ENCODE measurements at regions not wholly inside any gene's neighbourhood (a gene's known extent, or its start where the extent isn't known, plus 50 kb on each side); places are given as distances from the start of the nearest gene placed in this dataset.
"Not testable (repeated sequence)": the region's sequence is repeated elsewhere in the genome, so short reads cannot be mapped to it uniquely, and the experiment has no call there.

DNA sequence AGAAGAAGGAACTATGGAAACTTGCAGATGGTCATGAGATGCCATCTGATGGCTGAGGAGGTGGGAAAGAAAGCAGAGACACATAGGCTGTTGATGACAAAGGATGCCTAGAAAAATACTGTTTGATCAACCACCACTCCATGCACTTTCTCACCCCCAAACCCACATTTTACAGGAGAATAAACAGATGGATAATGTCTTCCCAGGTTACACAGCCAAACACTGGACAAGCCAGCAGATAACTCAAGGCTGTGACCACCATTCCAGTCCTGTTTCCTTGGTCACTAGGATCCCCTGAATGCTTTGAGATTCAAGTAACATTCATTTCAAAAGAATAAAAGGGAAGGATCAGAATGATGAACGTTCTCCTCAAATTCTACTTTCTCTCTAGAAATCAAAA lies 733.0 kb upstream of the SOX11 start:
- no peak for DNase-seq

DNA sequence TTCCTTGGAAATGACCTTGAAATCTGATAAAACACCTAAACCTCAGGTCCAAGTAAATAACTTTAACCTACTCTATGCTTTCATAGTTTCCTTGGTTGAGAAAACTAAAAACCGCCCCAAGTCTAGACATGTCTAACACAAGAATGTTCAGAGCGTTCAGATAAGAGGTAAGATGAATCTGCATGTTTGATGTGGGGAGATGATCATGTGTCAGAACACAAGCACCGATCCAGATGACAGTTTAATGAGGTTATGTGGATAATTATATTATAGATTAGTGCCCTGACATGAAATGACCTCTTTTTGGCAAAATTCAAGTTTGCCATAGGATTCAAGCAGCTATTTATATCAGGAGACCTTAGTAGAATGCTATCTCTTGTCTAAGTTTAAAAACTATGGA lies 729.8 kb upstream of the SOX11 start:
- no peak for DNase-seq

DNA sequence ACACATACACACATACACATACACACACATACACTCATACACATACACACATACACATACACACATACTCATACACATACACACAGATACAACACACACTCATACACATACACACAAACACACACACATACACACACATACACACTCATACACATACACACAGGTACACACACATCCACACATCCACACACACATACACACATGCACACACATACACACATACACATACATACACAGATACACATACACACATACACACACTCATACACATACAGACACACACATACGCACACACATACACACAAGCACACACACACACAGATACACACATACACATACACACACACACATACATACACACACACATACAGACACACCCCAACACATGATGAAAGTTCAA lies 729.1 kb upstream of the SOX11 start:
- no peak for DNase-seq

DNA sequence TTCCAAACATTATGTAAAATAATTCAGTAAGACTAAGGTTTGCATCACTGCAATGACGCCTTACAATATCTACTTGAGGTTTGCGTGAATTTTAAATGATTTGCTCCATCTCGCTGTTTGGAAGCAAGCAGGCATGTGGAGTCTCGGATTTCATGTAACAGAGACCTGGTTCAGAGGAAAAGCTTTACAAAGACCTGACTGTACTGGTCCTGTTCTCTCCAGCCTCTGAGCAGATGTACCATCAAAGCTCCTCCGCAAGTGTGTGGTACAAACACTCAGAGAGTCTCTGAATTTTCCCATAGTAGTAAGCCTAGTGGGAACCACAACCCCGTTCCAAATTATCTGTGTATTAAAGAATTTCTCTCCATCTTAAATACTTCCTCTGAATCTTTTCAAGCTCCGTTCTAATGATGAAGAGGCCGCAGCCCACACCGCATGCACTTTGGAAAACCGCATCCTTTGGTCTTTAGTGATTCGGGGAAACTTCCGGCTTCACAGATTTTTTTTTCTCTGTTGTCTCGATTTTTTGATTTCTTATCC lies 728.1 kb upstream of the SOX11 start:
- no peak for DNase-seq

DNA sequence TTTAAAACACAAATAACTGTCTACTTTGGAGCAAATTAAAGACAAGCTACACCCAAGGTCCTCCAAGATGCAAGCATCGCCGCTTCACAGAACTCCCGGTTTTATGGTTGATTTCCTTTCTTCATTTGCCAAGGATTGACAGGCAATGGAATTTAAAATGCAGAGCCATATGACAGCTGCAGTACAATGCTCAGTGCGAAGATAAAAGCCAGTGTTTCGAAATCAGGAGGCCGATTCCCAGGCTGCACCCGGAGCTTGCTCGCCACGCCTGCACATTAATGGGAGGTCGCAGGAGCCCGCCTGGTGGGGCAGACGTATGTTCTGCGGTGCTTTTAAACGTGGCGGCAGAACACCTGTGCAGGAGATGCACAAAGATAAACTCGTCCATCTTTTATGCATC lies 727.6 kb upstream of the SOX11 start:
- no peak for DNase-seq

DNA sequence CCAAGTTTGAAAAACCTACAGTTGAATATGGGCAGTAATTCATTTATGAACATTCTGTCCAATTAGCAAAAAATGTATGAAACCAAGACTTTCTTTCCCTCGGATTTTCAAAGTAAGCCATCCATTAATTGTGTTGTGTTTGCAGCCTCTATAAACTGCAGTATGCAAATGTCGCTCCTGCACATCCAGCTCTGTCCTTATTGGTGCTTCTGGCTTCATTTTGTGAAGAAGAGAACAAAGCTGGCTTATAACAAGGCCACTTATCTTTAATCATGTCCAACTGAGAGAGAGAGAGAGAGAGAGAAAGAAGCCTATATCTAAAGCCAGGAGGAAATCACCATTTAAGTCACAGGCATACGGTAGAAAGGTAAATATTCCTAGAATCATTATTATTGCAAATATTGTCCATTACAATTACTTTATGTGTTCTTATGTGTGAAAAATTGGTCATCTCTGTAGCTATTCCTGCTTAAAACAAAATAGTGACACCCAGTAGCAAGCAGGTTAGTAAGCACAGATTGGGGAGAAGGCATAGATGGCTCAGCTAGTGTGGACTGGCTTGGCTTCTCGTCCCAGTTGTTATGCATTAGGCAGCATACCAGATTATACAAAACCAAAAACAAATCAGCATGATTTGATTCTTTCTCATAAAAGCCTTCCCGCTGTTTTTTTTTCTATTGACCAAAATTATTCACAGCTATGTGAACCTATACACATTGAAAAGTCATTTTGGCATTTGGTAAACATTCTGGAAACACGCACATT lies 726.4 kb upstream of the SOX11 start:
- DNase-seq = no peak

DNA sequence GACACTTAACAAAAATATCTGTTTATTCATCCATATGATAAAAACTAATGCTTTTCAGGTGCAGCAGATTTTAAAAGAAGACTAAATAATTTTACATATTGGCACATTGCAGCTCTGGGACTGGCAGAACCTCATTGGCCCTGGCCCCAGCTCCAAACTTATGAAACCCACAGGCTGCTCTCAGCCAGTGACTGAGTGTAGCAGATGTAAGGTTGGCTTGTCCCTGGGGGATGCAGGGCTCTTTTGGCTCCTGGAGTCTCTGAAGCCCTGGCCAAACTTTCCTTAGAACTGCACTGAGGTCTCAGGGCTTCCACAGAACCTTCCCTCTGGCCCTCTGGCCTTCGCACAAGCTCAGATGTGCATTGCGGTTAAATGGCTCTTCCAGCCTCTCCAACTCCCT lies 725.0 kb upstream of the SOX11 start:
- no peak for DNase-seq

DNA sequence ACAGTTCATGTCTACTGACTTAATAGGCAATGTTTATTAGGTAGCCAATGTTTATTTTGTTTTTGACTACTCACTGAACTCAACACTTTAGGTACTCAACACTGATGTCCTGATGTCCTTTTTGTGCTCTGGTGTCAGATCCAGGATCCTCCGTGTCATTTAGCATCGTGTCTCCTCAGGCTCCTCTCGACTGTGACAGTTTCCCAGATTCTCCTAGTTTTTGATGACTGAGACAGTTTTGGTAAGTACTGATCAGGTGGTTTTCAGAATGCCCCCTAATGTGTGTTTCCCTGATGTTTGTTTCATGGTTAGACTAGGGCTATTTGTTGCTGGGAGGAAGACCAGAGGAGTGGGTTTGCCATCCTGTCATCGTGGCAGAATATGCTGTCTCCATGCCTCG lies 719.7 kb upstream of the SOX11 start:
- no peak for DNase-seq

DNA sequence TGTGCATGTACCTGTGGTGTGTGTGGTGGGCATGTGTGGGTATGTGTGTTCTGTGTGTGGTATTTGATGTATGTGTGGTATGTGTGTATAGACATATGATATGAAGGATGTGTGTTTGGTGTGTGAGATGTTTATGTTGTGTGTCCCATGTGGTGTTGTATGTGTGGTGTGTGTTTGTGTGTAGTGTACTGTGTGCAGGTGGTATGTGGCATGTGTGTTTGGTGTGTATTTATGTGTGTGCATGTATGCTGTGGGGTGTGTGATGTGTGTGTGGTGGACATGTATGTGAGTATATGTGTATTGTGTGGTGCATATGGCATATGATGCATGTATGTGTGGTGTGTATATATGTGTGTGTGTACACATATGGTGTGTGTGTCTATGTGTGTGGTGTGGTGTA lies 718.8 kb upstream of the SOX11 start:
- DNase-seq = no peak

DNA sequence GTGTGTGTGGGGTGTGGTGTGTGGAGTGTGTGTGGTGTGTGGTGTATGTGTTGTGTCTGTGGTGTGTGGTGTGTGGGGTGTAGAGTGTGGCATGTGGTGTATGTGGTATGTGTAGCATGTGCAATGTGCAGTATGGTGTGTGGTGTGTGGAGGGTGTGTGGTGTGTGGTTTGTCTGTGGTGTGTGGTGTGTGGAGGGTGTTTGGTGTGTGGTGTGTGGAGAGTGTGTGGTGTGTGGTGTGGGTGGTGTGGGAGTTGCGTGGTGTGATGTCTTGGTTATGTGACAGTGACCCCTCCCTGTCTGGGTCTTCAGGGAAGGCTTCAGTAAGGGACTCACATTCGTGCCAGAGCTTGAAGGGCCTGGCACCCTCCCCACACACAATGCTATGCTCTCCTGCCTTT lies 718.2 kb upstream of the SOX11 start:
- no peak for DNase-seq

DNA sequence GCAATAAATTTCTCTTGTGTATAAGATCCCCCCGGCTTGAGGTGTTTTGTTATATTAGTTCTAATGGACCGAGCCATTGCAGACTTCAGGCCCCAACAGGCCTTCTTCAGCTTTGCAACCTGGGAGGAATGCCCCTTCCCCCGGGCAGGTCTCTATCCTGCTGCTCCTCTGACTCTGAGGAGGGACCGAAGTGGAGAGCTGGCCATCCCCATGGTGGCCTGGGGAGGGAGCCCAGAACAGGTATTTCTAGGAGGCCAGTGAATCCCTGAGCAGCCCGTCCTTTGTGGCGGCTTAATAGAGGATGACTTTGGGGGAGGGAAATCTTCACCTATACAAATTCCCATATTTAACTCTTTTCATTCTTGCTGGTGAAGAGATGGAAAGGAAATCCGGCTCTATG lies 715.8 kb upstream of the SOX11 start:
- DNase-seq = no peak

DNA sequence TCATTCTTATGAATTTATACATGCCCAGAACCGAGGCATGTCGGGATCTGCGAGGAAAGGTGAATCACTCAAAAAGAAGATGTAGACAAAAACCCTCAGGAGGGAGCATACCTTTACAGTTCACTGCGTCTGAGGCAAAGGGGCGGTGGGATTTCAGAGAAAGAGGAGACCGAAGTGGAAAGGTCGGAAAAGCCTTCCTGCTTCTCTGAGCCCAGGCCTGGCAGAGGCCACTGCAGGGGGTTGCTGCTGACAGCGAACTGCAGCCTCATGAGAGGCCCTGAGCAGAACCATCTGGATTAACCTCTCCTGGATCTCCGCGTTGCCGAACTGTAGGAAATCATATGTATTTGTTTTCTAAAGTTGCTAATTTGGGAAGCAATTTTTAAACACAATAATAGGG lies 713.1 kb upstream of the SOX11 start:
- no peak for DNase-seq

DNA sequence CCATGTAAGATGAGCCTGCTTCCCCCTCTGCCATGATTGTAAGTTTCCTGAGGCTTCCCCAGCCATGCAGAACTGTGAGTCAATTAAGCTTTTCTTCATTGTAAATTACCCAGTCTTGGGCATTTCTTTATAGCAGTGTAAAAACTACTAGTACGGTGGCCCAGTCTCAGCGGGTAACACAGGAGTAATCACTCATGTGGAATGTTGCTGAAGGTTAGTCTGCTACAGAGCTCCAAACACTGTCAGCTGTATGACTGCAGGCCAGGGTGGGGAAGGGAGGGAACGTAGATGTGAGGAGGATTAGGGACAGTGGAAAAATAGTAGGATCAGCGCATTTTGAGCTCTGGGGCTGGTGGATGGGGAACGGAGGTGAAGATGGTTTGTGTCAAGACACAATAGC lies 711.2 kb upstream of the SOX11 start:
- no peak for DNase-seq

DNA sequence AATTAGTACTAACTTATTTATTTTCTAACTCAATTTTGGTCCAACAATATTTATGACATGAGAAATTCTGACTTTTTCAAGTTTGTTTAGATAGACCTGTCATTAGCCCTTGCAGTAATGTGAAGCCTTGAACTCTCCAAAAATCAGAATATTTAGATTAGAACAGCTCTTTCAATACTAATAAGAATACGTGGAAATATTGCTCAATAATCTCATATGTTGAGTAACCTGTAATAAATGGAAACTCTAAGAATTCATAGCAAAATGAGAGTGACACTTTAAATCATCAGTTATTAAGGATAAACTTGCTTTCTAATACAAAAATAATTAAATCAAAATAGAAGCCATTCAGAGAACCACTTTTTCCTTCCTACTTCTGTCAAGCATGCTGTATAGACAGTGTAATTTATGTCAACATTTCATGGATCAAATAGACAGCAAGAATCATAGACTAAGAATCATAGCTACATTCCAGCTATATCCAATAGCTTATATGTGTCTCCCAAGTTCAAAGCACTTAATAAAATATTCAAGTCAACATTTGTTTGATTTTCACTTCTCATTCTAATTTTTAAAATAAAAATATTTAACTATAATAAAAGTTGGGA lies 710.3 kb upstream of the SOX11 start:
- no peak for DNase-seq

DNA sequence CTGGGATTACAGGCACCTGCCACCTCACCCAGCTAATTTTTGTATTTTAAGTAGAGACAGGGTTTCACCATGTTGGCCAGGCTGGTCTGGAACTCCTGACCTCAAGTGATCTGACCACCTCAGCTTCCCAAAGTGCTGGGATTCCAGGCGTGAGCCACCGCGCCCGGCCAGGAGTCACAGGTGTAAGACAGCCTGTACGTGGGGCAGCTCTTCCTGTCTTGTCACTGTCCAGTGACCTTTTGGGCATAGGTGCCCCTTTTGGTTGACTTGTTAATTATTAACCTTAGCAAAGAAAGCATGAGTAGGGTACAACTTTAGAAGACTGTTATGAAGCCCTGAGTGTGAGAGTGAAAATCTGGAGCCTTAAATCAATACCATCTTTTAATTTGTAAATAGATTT lies 703.7 kb upstream of the SOX11 start:
- not testable (repeated sequence) for DNase-seq

DNA sequence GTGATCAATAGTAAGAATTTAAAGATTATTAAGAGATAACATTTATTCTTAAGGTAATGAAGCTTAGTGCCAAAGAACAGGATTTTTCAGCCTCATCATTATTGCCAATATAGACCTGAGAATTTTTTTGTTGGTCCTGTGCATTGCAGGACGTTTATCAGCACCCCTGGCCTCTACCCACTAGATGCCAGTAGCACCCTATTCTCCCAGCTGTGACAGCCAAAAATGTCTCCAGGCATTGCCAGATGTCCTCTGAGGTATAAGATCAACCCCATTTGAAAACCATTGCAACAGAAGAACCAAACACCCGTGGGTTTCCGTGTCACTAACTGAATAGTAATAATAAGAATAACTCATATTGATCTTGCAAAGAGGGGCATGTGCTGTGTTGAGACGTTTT lies 700.0 kb upstream of the SOX11 start:
- DNase-seq = no peak

DNA sequence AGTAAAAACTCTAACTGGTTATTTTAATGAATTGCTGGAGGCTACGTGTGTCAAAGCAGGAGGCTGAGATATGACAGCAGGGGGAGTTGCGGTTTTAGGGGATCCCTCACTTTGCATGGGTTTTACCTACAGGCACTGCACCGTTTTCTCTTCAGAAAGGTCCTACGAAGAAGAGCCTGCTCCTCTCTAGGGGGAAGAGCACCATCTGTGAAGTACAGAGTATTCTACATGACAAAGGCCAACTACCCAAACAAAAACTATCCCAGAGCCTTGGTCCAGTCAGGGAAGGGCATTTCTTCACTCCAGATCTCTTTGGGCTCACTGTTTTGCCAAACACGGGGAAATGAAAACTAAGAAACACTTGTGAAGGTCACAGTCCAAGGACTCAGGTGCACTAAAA lies 696.7 kb upstream of the SOX11 start:
- DNase-seq = no peak

DNA sequence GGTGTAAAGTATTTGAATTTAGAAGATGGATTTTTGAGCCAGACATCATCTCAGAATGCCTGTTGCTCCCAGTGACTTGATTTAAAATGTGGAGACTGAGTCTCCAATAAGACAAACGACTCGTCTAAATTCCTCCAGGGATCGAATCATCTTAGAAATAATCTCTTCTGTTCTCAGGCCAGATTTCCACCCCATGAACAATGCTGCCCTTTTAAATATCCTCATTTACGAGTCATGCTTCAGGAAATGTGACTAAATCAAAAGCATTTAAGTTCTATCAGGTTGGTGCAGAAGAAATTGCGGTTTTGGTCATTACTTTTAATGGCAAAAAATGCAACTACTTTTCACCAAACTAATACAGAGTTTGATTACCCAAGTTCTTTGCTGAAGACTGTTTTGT lies 684.6 kb upstream of the SOX11 start:
- DNase-seq = no peak

DNA sequence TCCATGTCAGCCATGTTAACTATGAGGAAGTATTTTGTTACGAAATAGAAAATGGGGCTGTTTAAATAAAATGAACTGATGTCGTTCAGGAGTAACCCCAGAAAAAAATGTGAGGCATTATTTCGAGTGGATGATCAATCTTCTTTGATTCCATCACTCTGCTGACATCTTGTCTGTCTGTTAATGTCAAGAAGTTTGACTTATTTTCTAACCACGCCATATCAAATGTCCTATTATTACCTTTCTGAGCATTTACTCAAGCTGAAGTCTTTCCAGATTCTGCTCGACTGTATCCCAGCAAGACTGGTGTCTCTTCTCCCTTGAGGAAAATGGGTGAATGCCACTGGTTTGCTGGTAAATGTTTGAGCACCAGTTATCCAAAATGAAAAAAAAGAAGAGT lies 672.9 kb upstream of the SOX11 start:
- no peak for DNase-seq

DNA sequence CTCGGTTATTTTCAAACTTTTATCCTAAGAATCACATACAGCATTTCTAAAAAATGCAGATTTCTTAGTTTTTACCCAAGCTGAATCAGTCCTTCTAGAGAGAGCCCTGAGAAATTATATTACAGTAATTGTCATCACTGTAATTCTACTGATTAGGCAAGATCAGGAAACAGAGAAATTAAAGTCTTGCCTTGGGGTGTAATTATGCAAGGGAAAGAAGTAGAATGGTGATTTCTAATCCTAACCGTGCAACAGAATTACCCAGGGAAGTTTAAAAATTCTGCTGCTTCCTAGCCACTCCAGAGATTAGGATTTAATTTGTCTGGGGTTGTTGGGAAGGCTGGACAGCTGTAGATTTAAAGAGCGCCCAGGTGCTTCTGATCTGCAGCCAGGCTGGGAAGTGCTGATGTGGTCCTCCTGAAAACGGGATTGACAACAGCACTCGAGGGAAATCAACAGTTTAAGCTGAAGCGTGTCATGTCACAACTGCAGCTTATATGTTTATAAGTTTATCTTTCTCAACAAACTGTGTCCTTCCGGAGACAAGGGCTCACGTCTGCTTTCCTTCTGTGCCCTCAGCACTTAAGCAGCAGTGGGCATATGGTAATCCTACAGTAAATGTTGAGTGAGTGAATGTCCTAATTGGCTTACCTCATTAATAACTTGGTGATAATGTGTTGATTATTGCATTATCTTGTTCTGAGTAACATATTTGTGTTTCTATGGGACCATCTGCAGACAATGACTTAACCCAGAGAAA lies 671.9 kb upstream of the SOX11 start:
- DNase-seq = no peak

DNA sequence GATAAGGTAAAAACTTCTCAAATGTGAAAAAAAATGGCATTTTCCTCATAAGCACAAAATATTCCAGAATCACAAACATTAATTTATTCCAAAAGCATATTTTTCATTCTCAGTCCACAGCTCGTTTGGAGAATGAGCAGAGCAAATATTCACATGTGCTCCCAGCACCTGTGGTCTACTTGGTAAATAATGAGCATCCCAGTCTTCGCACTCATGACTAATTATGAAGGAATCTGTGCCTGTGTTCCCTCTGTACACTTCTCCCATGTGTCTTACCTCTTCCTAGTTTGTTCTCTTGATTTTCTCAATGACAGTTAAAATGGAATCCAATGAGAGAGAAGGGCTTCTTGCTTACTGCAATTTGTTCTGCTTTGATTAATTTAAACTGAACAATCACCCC lies 671.0 kb upstream of the SOX11 start:
- no peak for DNase-seq

DNA sequence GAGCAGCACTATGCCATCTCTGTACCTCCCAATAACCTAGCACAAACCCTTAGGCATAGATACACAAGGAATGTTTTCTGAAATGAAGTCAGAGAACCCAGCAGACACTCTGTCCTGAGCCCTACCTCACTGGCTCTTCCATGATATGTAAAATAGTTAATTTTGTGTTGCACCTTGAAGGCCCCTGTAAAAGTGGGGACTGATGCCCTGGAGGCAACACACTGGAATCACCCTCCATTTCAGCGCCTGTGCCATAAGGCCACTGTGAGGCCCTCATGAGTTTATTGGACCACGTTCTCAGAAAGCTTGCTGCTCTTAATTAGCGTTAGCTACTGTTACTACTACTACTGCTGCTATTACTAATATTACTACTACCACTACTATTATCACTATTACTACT lies 670.1 kb upstream of the SOX11 start:
- no peak for DNase-seq

DNA sequence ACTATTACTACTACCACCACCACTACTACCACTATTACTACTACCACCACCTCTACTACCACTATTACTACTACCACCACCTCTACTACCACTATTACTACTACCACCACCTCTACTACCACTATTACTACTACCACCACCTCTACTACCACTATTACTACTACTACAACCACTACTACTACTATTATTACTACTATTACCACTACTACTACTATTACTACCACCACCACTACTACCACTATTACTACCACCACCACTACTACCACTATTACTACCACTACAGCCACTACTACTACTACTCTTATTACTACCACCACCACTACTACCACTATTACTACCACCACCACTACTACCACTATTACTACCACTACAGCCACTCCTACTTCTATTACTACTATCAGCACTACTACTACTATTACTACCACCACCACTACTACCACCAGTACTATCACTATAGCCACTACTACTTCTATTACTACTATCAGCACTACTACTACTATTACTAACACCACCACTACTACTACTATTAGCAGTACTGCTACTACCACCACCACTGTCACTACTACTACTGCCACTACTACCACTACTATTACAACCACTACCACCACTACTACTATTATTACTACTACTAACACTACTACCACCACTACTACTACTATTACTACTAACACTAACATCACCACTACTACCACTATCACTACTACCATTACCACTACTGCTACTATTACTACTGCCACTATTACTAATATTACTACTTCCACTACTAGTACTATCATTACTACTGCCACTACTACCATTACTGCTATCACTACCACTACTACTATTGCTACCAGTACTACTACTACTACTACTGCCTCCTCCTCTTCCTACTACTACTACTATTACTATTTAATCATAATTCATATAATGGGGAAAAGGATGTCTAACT lies 669.2 kb upstream of the SOX11 start:
- not testable (repeated sequence) for DNase-seq
